ENCODE measurements at regions not wholly inside any gene's neighbourhood (a gene's known extent, or its start where the extent isn't known, plus 50 kb on each side); places are given as distances from the start of the nearest gene placed in this dataset.

- no peaks in the 10 kb centered on the region for H3K27me3 ChIP-seq (ENCODE audit: control insufficient read depth in 1 of 2, insufficient read depth in 1 of 2, low read length in 2 of 2)
- H2BK5ac ChIP-seq (ENCODE audit: low read depth, low read length, poor library complexity, severe bottlenecking) = no peak overlapping the region
- no peak overlapping the region for H3K4me3 ChIP-seq (ENCODE audit: insufficient read depth in 1 of 2, low read depth in 1 of 2, low read length in 2 of 2)
- no peak overlapping the region for H3K9ac ChIP-seq (ENCODE audit: low read length)
- H3K4me1 ChIP-seq (ENCODE audit: control insufficient read depth, insufficient read depth, low read depth, low read length) = no peaks in the 10 kb centered on the region
- no peak overlapping the region for H3K4ac ChIP-seq (ENCODE audit: low read depth in 1 of 2, low read length in 2 of 2)
- no peak overlapping the region for H2BK120ac ChIP-seq (ENCODE audit: low read depth, low read length)
- H4K91ac ChIP-seq (ENCODE audit: low read length) = no peak overlapping the region
- WGBS = no CpG with 5 or more reads among the region's 2 CpGs
- H3K4me2 ChIP-seq (ENCODE audit: low read length, poor library complexity, severe bottlenecking) = no peak overlapping the region
- H3K36me3 ChIP-seq (ENCODE audit: control insufficient read depth in 1 of 2, insufficient read depth in 2 of 2, low read depth in 1 of 2, low read length in 2 of 2) = no peaks in the 10 kb centered on the region
- no peaks in the 10 kb centered on the region for H3K9me3 ChIP-seq (ENCODE audit: control insufficient read depth, low read length)
- H3K23ac ChIP-seq (ENCODE audit: low read length in 2 of 2) = no peak overlapping the region
- no peak overlapping the region for H2AK5ac ChIP-seq (ENCODE audit: low read length, severe bottlenecking)
- H2AFZ ChIP-seq (ENCODE audit: low read depth, low read length) = no peak overlapping the region
- no peak overlapping the region for H4K8ac ChIP-seq (ENCODE audit: low read length)
- H2BK15ac ChIP-seq (ENCODE audit: low read depth, poor library complexity, severe bottlenecking) = no peak overlapping the region
- no peaks in the 10 kb centered on the region for H3K79me1 ChIP-seq (replicated peaks; ENCODE audit: low read length, poor library complexity, severe bottlenecking)
- no peak overlapping the region for H3K18ac ChIP-seq (ENCODE audit: low read depth in 1 of 2, low read length in 2 of 2)
- no peak for DNase-seq
- no peak overlapping the region for H3K27ac ChIP-seq (ENCODE audit: low read length, poor library complexity, severe bottlenecking)
- no peak overlapping the region for H2BK12ac ChIP-seq (ENCODE audit: low read length in 2 of 2)
- no peak overlapping the region for H3K14ac ChIP-seq (ENCODE audit: low read length in 2 of 2)
Observed at GRCh38 chr1:79089946-79090345, 83.4 kb upstream of the ADGRL4 start.

GRCh38 chr1:79082233-79082632, 75.7 kb upstream of the ADGRL4 start:
- Histone ChIP-seq H2AK5ac (ENCODE audit: low read length, severe bottlenecking) (no peak overlapping the region), H3K18ac (ENCODE audit: low read depth in 1 of 2, low read length in 2 of 2) (no peak overlapping the region), H3K79me1 (replicated peaks; ENCODE audit: low read length, poor library complexity, severe bottlenecking) (no peaks in the 10 kb centered on the region), H4K91ac (ENCODE audit: low read length) (no peak overlapping the region), H2BK12ac (ENCODE audit: low read length in 2 of 2) (no peak overlapping the region), H3K9me3 (ENCODE audit: control insufficient read depth, low read length) (no peaks in the 10 kb centered on the region), H4K8ac (ENCODE audit: low read length) (no peak overlapping the region), H3K4me2 (ENCODE audit: low read length, poor library complexity, severe bottlenecking) (no peak overlapping the region), H2BK120ac (ENCODE audit: low read depth, low read length) (no peak overlapping the region), H3K27ac (ENCODE audit: low read length, poor library complexity, severe bottlenecking) (no peak overlapping the region), H3K4ac (ENCODE audit: low read depth in 1 of 2, low read length in 2 of 2) (no peak overlapping the region), H3K23ac (ENCODE audit: low read length in 2 of 2) (no peak overlapping the region), H2BK15ac (ENCODE audit: low read depth, poor library complexity, severe bottlenecking) (no peak overlapping the region), H3K4me1 (ENCODE audit: control insufficient read depth, insufficient read depth, low read depth, low read length) (no peaks in the 10 kb centered on the region), H3K9ac (ENCODE audit: low read length) (no peak overlapping the region), H3K27me3 (ENCODE audit: control insufficient read depth in 1 of 2, insufficient read depth in 1 of 2, low read length in 2 of 2) (no peaks in the 10 kb centered on the region), H3K4me3 (ENCODE audit: insufficient read depth in 1 of 2, low read depth in 1 of 2, low read length in 2 of 2) (no peak overlapping the region), H3K14ac (ENCODE audit: low read length in 2 of 2) (no peak overlapping the region), H2AFZ (ENCODE audit: low read depth, low read length) (no peak overlapping the region), H3K36me3 (ENCODE audit: control insufficient read depth in 1 of 2, insufficient read depth in 2 of 2, low read depth in 1 of 2, low read length in 2 of 2) (no peaks in the 10 kb centered on the region), H2BK5ac (ENCODE audit: low read depth, low read length, poor library complexity, severe bottlenecking) (no peak overlapping the region)
- no peak for DNase-seq
- 94% methylated on average over 2 of the region's 2 CpGs for WGBS

- Histone ChIP-seq H2AFZ (ENCODE audit: low read depth, low read length) (no peak overlapping the region), H3K4me1 (ENCODE audit: control insufficient read depth, insufficient read depth, low read depth, low read length) (no peaks in the 10 kb centered on the region), H3K36me3 (ENCODE audit: control insufficient read depth in 1 of 2, insufficient read depth in 2 of 2, low read depth in 1 of 2, low read length in 2 of 2) (no peaks in the 10 kb centered on the region), H3K23ac (ENCODE audit: low read length in 2 of 2) (no peak overlapping the region), H3K14ac (ENCODE audit: low read length in 2 of 2) (no peak overlapping the region), H3K4ac (ENCODE audit: low read depth in 1 of 2, low read length in 2 of 2) (no peak overlapping the region), H3K4me2 (ENCODE audit: low read length, poor library complexity, severe bottlenecking) (no peak overlapping the region), H4K91ac (ENCODE audit: low read length) (no peak overlapping the region), H3K27me3 (ENCODE audit: control insufficient read depth in 1 of 2, insufficient read depth in 1 of 2, low read length in 2 of 2) (no peaks in the 10 kb centered on the region), H2BK15ac (ENCODE audit: low read depth, poor library complexity, severe bottlenecking) (no peak overlapping the region), H2BK120ac (ENCODE audit: low read depth, low read length) (no peak overlapping the region), H3K9me3 (ENCODE audit: control insufficient read depth, low read length) (no peaks in the 10 kb centered on the region), H2BK12ac (ENCODE audit: low read length in 2 of 2) (no peak overlapping the region), H3K4me3 (ENCODE audit: insufficient read depth in 1 of 2, low read depth in 1 of 2, low read length in 2 of 2) (no peak overlapping the region), H3K27ac (ENCODE audit: low read length, poor library complexity, severe bottlenecking) (peak overlapping the region; percentile 78), H2AK5ac (ENCODE audit: low read length, severe bottlenecking) (no peak overlapping the region), H3K18ac (ENCODE audit: low read depth in 1 of 2, low read length in 2 of 2) (no peak overlapping the region), H3K79me1 (replicated peaks; ENCODE audit: low read length, poor library complexity, severe bottlenecking) (no peaks in the 10 kb centered on the region), H4K8ac (ENCODE audit: low read length) (no peak overlapping the region), H3K9ac (ENCODE audit: low read length) (peak overlapping the region; percentile 34), H2BK5ac (ENCODE audit: low read depth, low read length, poor library complexity, severe bottlenecking) (no peak overlapping the region)
- peak; percentile 83 for DNase-seq
Observed at GRCh38 chr1:79079770-79080169, 73.2 kb upstream of the ADGRL4 start.

- 100% methylated on average over 1 of the region's 2 CpGs for WGBS
- no peak overlapping the region for H2BK12ac ChIP-seq (ENCODE audit: low read length in 2 of 2)
- H3K4me1 ChIP-seq (ENCODE audit: control insufficient read depth, insufficient read depth, low read depth, low read length) = no peaks in the 10 kb centered on the region
- no peak overlapping the region for H3K9ac ChIP-seq (ENCODE audit: low read length)
- H2BK120ac ChIP-seq (ENCODE audit: low read depth, low read length) = no peak overlapping the region
- no peak overlapping the region for H2AK5ac ChIP-seq (ENCODE audit: low read length, severe bottlenecking)
- H3K23ac ChIP-seq (ENCODE audit: low read length in 2 of 2) = no peak overlapping the region
- no peak overlapping the region for H3K14ac ChIP-seq (ENCODE audit: low read length in 2 of 2)
- H2AFZ ChIP-seq (ENCODE audit: low read depth, low read length) = no peak overlapping the region
- no peaks in the 10 kb centered on the region for H3K36me3 ChIP-seq (ENCODE audit: control insufficient read depth in 1 of 2, insufficient read depth in 2 of 2, low read depth in 1 of 2, low read length in 2 of 2)
- no peak overlapping the region for H4K8ac ChIP-seq (ENCODE audit: low read length)
- H2BK5ac ChIP-seq (ENCODE audit: low read depth, low read length, poor library complexity, severe bottlenecking) = no peak overlapping the region
- no peak for DNase-seq
- H3K4me2 ChIP-seq (ENCODE audit: low read length, poor library complexity, severe bottlenecking) = no peak overlapping the region
- no peak overlapping the region for H3K18ac ChIP-seq (ENCODE audit: low read depth in 1 of 2, low read length in 2 of 2)
- no peak overlapping the region for H3K4ac ChIP-seq (ENCODE audit: low read depth in 1 of 2, low read length in 2 of 2)
- H3K27ac ChIP-seq (ENCODE audit: low read length, poor library complexity, severe bottlenecking) = no peak overlapping the region
- H3K9me3 ChIP-seq (ENCODE audit: control insufficient read depth, low read length) = no peaks in the 10 kb centered on the region
- H2BK15ac ChIP-seq (ENCODE audit: low read depth, poor library complexity, severe bottlenecking) = no peak overlapping the region
- H4K91ac ChIP-seq (ENCODE audit: low read length) = no peak overlapping the region
- H3K4me3 ChIP-seq (ENCODE audit: insufficient read depth in 1 of 2, low read depth in 1 of 2, low read length in 2 of 2) = no peak overlapping the region
- H3K79me1 ChIP-seq (replicated peaks; ENCODE audit: low read length, poor library complexity, severe bottlenecking) = no peaks in the 10 kb centered on the region
- no peaks in the 10 kb centered on the region for H3K27me3 ChIP-seq (ENCODE audit: control insufficient read depth in 1 of 2, insufficient read depth in 1 of 2, low read length in 2 of 2)
Observed at GRCh38 chr1:79074975-79075374, 68.4 kb upstream of the ADGRL4 start.

Data from mesenchymal stem cell (in vitro differentiated cells and primary cell).